Stimulated activated CD8-positive, alpha-beta memory T cell treated with anti-CD3 and anti-CD28 coated beads, Interleukin-15, amount 100 ng/mL, for 4 hours (primary cell): ENCODE measurements at regions not wholly inside any gene's neighbourhood (a gene's known extent, or its start where the extent isn't known, plus 50 kb on each side); places are given as distances from the start of the nearest gene placed in this dataset.

Experiments
- DNase-seq, 2 donors: peaks; one replicate each; pipeline ENCODE4 v3.0.0-alpha.2; 2020; ENCODE audit warnings: low read depth in 2 of 2

GRCh38 chr18:40676668-40677067, 1278.4 kb upstream of the PIK3C3 start:
- no peak for DNase-seq

DNA sequence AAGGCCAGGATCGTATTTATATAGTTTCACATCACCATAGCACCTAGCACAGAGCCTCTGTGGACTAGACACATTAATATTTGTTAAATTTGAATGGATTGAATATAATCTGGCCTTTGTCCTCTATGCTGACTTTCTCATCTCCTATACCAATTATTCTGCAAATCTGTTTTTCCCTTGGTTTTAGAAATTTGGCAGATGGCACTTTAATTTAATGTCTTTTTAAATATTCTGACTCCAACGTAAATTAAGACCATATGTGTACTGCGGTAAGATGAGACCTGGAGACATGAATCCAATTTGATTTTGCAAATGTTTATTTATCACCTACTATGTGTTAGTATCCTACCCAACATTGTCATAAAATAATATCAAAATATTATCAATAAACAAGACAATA, 1281.9 kb upstream of the PIK3C3 start:
- no peak for DNase-seq

DNA sequence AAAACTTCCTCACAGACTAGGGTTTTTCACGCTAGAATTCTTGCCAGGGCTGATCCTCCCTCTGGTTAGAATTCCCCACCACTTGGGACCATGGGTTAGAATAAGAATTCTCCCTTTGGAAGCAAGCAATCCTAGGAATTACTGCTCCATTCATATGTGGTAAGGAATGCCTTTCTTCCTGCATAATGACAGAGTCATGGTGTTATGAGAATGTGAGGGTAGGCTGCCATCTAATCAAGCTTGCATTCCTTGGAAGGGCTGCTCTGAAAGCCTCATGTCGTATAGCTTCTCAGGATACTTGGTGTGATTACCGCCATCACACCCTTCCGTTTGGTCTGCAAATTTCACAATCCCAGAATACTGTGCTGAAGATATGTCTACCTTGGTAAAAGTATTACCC, 1282.4 kb upstream of the PIK3C3 start:
- no peak for DNase-seq

DNA sequence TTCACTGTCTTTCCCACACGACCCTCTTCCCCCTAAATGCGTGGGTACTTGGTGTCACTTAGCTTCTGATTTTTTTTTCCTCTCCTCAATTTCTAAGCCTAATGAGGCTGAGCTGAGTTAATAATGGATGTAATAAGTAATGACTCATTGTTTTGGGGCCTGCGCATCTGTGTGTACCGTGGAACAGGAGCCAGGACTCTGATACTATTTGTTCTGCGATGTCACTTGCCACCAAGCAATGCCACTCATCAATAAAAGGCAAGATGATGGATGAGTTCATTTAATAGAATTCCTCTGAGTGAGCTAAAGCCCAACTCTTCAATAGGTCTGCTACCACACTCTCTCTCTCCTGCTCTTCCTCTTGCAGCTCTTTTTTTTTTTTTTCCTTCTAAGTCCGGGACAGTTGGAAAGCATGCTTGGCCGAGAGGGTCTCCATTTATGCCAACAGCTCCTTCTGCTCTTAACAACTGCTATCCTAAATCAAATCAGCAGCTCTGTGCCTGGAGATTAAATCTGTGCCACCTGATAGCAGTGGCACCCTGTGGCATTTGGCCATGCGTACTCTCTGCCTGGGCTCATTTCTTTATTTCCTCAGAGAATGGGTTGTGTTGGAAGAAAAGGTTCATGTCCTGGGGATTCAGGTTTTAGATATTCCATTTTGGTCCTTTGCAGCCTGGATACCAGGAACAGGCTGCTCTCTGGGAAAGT, 1284.2 kb upstream of the PIK3C3 start:
- DNase-seq, result no peak

- DNase-seq, result no peak
These were observed 1292.1 kb upstream of the PIK3C3 start for GRCh38 chr18:40662898-40663437.

DNA sequence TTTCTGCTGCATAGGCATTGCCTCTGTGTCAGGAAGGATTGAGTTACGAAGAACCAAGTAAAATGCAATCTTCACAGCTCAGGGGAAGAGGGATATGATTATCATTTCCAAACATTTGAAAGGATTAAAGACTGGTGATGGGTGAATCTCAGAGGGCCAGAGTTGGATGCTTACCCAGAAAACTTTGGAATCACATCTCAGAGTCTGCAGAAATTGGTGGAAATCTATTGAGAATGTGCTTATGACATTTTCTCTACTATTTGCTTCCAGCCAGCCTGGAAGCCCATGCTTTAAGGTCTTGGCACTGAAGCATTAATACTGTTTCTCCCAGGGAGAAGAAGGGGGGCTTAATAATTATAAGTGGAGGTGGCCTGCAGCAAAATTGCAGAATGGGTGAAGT, 1301.4 kb upstream of the PIK3C3 start:
- no peak for DNase-seq

DNA sequence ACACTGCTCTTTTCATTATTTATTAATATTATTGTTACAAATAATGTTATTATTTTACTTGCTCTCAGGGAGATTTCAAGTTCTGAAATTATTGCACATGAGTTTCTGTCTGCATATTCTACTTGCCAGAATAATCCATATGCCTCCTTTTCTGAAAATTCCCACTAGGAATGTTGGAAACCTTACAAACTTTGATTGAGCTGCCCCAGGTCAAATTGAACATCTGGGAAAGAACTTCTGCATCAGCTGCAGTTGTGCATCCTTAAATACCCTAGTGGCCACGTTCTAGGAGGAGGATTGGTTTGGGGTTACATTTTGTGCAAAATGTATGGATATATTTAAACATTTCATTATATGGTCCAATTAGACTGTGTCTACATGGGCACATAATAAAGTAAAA, 1302.7 kb upstream of the PIK3C3 start:
- DNase-seq, result no peak

DNA sequence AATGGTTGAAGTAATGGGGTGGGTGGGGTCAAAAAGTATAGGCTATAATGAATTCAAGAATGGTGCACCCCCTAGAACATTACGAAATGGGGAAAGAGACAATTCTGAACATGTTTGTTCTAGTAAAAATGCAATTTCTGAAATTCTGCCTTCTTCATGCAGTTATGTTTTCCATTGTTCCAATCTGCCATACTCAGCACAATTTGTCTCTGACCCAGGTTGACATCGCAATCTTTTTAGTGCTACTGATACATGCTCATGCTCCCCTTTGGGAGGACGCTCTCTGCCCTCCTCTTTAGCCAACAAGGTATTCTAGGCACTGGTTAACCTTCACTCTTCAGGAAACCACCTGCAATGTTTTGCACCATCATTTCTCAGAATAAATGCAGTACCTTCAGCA, 1303.9 kb upstream of the PIK3C3 start:
- no peak for DNase-seq

DNA sequence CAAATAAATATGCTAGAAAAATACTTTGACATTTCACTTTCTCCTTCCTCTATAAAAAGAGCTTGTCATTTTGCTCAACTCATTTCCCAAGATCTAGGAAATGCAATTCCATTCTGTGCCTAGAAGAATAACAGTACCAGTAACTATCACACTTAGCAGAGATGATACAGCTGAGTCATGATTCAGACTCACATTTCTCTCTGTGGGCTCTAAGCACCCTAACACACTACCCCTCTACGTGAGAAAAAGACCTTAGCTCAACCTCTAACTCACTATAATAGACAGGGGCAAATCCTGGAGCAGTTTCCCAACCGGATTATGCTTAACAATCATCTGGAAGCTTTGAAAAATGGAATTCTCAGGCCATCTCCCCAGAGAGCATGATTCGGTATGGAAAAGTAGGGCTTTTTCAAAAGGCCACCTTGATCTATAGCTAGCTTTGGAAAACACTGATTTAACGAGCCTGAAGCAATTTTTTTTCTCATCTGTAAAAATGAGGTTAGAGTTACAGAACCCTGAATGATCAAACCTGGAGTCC, 1312.3 kb upstream of the PIK3C3 start:
- no peak for DNase-seq

- no peak for DNase-seq
These were observed 1323.7 kb upstream of the PIK3C3 start for GRCh38 chr18:40631319-40631718.

DNA sequence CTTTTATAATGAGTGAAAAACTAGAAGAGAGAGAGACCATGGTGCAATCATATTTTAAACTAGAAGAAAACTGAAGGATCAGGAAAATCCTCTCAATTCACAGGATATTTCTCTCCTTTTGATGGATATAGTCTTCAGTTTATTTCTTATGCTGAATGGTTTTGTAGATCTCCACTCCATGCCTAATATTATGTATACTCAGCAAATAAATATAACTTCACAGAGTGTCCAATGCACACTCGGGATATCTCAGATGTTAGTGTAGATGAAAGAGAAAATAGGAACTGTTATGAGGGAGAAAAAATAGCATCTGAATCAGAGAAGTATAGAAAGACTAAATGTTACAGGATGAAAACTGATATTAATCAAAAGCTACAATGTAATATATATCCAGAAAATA, 1324.5 kb upstream of the PIK3C3 start:
- no peak for DNase-seq

GRCh38 chr18:40624959-40625358, 1330.1 kb upstream of the PIK3C3 start:
- DNase-seq, result no peak

- no peak for DNase-seq
These were observed 1341.3 kb upstream of the PIK3C3 start for GRCh38 chr18:40613721-40614120.

- DNase-seq, result no peak
These were observed 1342.7 kb upstream of the PIK3C3 start for GRCh38 chr18:40612356-40612755.

DNA sequence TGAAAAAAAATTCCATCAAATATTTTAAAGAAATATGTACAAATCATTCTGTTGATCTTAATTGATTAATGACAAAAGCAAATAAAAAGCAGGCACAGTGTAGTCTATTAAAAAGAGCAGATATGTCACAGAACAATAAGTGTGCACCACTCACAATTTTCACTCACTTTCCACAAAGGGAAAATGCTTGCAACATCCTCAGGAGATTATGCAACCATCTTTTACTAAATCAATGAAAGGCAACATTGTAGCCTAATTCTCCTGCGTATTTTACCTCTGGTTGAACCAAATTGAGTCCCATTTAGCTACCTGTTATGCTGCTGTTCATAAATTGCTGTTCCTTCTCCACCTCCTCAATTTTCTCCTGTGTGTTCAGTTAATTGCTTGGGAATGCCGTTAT, 1346.8 kb upstream of the PIK3C3 start:
- DNase-seq, result no peak

- DNase-seq, result no peak
These were observed 1347.4 kb upstream of the PIK3C3 start for GRCh38 chr18:40607542-40608148.

GRCh38 chr18:40606996-40607395, 1348.0 kb upstream of the PIK3C3 start:
- no peak for DNase-seq

DNA sequence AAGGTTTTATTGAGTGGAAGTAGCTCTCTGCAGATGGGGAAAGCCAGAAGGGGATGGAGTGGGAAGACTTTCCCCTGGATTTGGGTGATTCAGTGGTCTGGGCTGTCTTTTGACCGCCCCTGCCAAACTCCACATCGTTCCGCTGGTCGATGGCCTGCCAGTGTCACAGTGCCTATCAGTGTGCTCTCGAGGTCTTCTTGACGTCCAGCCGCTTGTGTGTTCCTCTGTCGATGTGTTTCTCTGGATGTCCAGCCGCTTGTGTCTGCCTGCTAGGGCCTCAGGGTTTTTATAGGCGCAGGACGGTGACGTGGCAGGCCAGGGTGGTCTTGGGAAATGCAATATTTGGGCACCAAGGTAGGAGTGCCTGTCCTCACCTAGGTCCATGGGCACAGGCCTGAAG, 1371.4 kb upstream of the PIK3C3 start:
- DNase-seq, result no peak

GRCh38 chr18:40582105-40582504, 1372.9 kb upstream of the PIK3C3 start:
- no peak for DNase-seq

- DNase-seq, result no peak
These were observed 1377.1 kb upstream of the PIK3C3 start for GRCh38 chr18:40577981-40578365.

- no peak for DNase-seq
These were observed 1377.6 kb upstream of the PIK3C3 start for GRCh38 chr18:40577239-40577980.

DNA sequence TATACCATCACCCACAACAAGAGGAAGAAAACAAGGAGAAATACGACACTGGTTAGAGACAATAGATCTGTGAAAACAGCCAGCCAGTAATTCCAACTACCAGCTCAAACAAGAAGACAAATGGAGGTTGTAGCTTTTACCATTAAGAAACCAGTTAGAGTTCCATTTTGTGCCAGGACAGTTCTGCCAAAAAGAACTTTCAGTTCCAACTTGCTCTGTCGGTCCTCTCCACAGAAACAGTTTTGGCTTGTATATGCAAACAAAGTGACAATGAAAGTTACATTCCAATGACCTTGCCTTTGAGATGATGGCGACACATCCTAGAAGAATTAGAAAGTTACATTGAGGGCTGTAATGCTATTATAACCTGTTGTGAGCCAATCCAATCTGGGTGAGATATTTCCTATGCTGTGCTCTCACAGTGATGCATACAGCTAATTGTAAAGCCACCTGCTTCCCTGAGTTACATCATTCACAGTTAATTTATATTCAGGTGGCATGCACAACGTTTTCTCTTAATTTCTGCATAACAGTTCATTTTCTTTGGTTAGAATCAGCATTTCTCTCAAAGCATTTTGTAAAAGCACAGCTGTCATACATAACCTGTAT, 1378.4 kb upstream of the PIK3C3 start:
- no peak for DNase-seq
